Suppressor macrophage treated with lipopolysaccharide for 1 hour (primary cell): ENCODE measurements at regions not wholly inside any gene's neighbourhood (a gene's known extent, or its start where the extent isn't known, plus 50 kb on each side); places are given as distances from the start of the nearest gene placed in this dataset.

Experiments used
- DNase-seq, 3 donors: peaks; one replicate each; pipeline ENCODE4 v3.0.0-alpha.2; 2020 to 2022

- DNase-seq: no peak
These were observed 115.8 kb upstream of the CWC22 start for GRCh38 chr2:180122874-180123273.

GRCh38 chr2:180115675-180116074 lies 108.6 kb upstream of the CWC22 start:
- no peak for DNase-seq

- DNase-seq: no peak
These were observed 108.2 kb upstream of the CWC22 start for GRCh38 chr2:180115269-180115668.

- no peak for DNase-seq
These were observed 104.8 kb upstream of the CWC22 start for GRCh38 chr2:180111901-180112300.

- DNase-seq: no peak
These were observed 103.4 kb upstream of the CWC22 start for GRCh38 chr2:180110469-180110868.

- DNase-seq: no peak
These were observed 94.7 kb upstream of the CWC22 start for GRCh38 chr2:180101846-180102245.

- DNase-seq: no peak
These were observed 92.2 kb upstream of the CWC22 start for GRCh38 chr2:180099308-180099707.

GRCh38 chr2:180085144-180085543 lies 78.0 kb upstream of the CWC22 start:
- DNase-seq: no peak

- peak in 2 of 3 donors; percentile 3 to 28 for DNase-seq
These were observed 70.3 kb upstream of the CWC22 start for GRCh38 chr2:180077295-180077906.

- DNase-seq: no peak
These were observed 68.8 kb upstream of the CWC22 start for GRCh38 chr2:180075870-180076269.

- DNase-seq: no peak
These were observed 64.7 kb upstream of the CWC22 start for GRCh38 chr2:180071797-180072196.

- no peak for DNase-seq
These were observed 56.5 kb upstream of the CWC22 start for GRCh38 chr2:180063494-180064092.

GRCh38 chr2:180062178-180062577 lies 55.1 kb upstream of the CWC22 start:
- no peak for DNase-seq

GRCh38 chr2:180061546-180061945 lies 54.4 kb upstream of the CWC22 start:
- no peak for DNase-seq

GRCh38 chr2:180061085-180061484 lies 54.0 kb upstream of the CWC22 start:
- no peak for DNase-seq

GRCh38 chr2:180058993-180059392 lies 51.9 kb upstream of the CWC22 start:
- DNase-seq: no peak

GRCh38 chr2:180057706-180058412 lies 50.8 kb upstream of the CWC22 start:
- DNase-seq: no peak
